Activated CD8-positive, alpha-beta memory T cell treated with anti-CD3 and anti-CD28 coated beads, Interleukin-2, amount 10 ng/mL, durations not matched to agents 7 days and 5 days (primary cell): ENCODE measurements at regions not wholly inside any gene's neighbourhood (a gene's known extent, or its start where the extent isn't known, plus 50 kb on each side); places are given as distances from the start of the nearest gene placed in this dataset.

Source experiments
- ATAC-seq: fragments of 150-1000 bp; cut with Tn5 transposase; one replicate; pipeline ENCODE4 v1.10.0; 2021; ENCODE audit warnings: moderate library complexity
- CTCF ChIA-PET: fragments of 350-600 bp; sonication (Branson Sonifier 250); formaldehyde crosslinking; loops from one replicate; lab custom pipeline; 2021; ENCODE audit warnings: antibody characterized with exemption; lab: Charles Lee
- DNase-seq: peaks from one replicate; pipeline ENCODE4 v3.0.0-alpha.2; 2020
- H3K27ac Mint-ChIP-seq: one replicate; pipeline ENCODE4 v1.8.0; 2021; ENCODE audit warnings: mild to moderate bottlenecking, mixed read lengths
- H3K27me3 Mint-ChIP-seq: one replicate; pipeline ENCODE4 v1.8.0; 2021; ENCODE audit warnings: mixed read lengths
- H3K36me3 Mint-ChIP-seq: one replicate; pipeline ENCODE4 v1.8.0; 2021; ENCODE audit warnings: mild to moderate bottlenecking, mixed read lengths
- H3K4me1 Mint-ChIP-seq: one replicate; pipeline ENCODE4 v1.8.0; 2021; ENCODE audit warnings: mixed read lengths
- H3K4me3 Mint-ChIP-seq: one replicate; pipeline ENCODE4 v1.8.0; 2021; ENCODE audit warnings: mild to moderate bottlenecking, moderate library complexity, mixed read lengths
- H3K9me3 Mint-ChIP-seq: one replicate; pipeline ENCODE4 v1.8.0; 2022; ENCODE audit warnings: low read depth, mixed read lengths

GRCh38 chr12:107351109-107351508, 257.8 kb upstream of the CRY1 start:
- Mint-ChIP-seq H3K27ac (no peak overlapping the region), H3K36me3 (peaks cover 6% of the 10 kb centered on the region), H3K9me3 (peaks cover 7% of the 10 kb centered on the region), H3K27me3 (peaks cover 5% of the 10 kb centered on the region), H3K4me1 (peaks cover 24% of the 10 kb centered on the region), H3K4me3 (no peak overlapping the region)
- DNase-seq = no peak
- no peak for ATAC-seq
- CTCF ChIA-PET = no interaction called here

- Mint-ChIP-seq H3K4me1 (peaks cover 30% of the 10 kb centered on the region), H3K27ac (no peak overlapping the region), H3K36me3 (peaks cover 6% of the 10 kb centered on the region), H3K4me3 (no peak overlapping the region), H3K9me3 (peaks cover 7% of the 10 kb centered on the region), H3K27me3 (peaks cover 5% of the 10 kb centered on the region)
- ATAC-seq (no peak), DNase-seq (no peak)
- CTCF ChIA-PET = no interaction called here
These were observed 258.4 kb upstream of the CRY1 start for GRCh38 chr12:107351713-107352112.

GRCh38 chr12:107352347-107353081, 259.2 kb upstream of the CRY1 start:
- H3K27me3 Mint-ChIP-seq = peaks cover 5% of the 10 kb centered on the region
- no peak for DNase-seq
- no peak overlapping the region for H3K4me3 Mint-ChIP-seq
- peak overlapping the region; percentile 66 for H3K27ac Mint-ChIP-seq
- peaks cover 3% of the 10 kb centered on the region for H3K36me3 Mint-ChIP-seq
- CTCF ChIA-PET = interaction anchor here (0.9 to 1.5 kb wide), 3 partner anchors 10 to 33 kb away, joined by 3 to 4 read pairs (median 4); no protein-coding TSS in a partner anchor
- peaks cover 34% of the 10 kb centered on the region for H3K4me1 Mint-ChIP-seq
- peaks cover 3% of the 10 kb centered on the region for H3K9me3 Mint-ChIP-seq
- ATAC-seq = peak; percentile 59

GRCh38 chr12:107353312-107353711, 260.0 kb upstream of the CRY1 start:
- no peak for ATAC-seq
- Mint-ChIP-seq H3K4me1 (peaks cover 38% of the 10 kb centered on the region), H3K36me3 (peaks cover 2% of the 10 kb centered on the region), H3K9me3 (no peaks in the 10 kb centered on the region), H3K27me3 (peaks cover 3% of the 10 kb centered on the region), H3K4me3 (no peak overlapping the region), H3K27ac (no peak overlapping the region)
- CTCF ChIA-PET = interaction anchor here (0.9 to 1.5 kb wide), 3 partner anchors 9 to 34 kb away, joined by 3 to 4 read pairs (median 4); no protein-coding TSS in a partner anchor
- no peak for DNase-seq

DNA sequence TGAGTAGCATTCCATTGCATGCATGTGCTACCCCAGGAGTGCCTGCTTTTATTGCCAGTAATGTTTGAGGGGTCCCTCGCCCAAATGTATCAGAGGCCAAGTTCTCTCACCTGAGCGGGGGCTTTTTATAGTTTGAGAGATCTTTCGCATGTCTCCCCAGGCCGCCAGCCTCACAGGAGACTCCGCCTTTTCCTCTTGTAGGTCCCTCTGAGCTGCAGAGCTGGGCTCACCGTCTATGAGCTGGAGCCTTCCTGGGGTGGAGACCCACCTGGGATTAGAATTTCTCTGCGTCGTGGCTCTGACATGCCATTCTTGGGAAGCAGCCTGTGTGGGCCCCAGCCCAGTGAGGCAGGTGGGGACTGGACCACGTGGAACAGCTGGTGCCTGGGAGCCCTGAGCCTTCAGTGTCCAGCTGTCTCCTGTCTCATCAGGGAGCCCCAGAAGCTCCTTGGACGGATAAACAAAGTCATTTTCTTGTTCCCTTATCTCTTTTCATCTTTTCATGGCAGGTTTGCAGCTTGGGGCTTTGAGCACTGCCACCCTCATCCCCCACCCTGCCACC, 261.7 kb upstream of the CRY1 start:
- no peak overlapping the region for H3K27ac Mint-ChIP-seq
- no peak overlapping the region for H3K4me3 Mint-ChIP-seq
- peaks cover 50% of the 10 kb centered on the region for H3K4me1 Mint-ChIP-seq
- H3K36me3 Mint-ChIP-seq = peaks cover 2% of the 10 kb centered on the region
- H3K27me3 Mint-ChIP-seq = peaks cover 2% of the 10 kb centered on the region
- DNase-seq = no peak
- ATAC-seq = no peak
- H3K9me3 Mint-ChIP-seq = no peaks in the 10 kb centered on the region
- CTCF ChIA-PET = interaction anchor here (1.2 to 1.9 kb wide), 3 partner anchors 13 to 47 kb away, joined by 3 to 6 read pairs (median 5); no protein-coding TSS in a partner anchor

DNA sequence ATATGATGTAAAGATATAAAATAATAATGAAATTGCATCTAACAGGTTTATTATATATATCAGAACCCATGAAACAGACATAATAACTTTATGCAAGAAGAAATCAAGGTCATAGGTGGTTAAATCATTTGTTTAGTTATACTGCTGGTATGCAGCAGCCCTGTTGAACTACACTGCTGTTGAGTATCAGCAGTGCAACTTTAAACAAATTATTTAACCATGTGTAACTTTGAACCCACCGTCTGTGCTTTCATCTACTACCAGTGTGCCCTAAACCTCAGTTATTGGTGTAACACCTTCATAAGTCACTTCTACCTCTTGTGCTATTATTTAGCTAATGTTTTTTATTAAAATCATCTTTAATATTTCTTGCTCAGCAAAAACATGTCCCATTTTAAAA, 262.3 kb upstream of the CRY1 start:
- Mint-ChIP-seq H3K4me1 (peaks cover 51% of the 10 kb centered on the region), H3K27ac (no peak overlapping the region), H3K9me3 (no peaks in the 10 kb centered on the region), H3K36me3 (peaks cover 2% of the 10 kb centered on the region), H3K4me3 (no peak overlapping the region), H3K27me3 (peaks cover 2% of the 10 kb centered on the region)
- ATAC-seq = no peak
- DNase-seq = no peak
- CTCF ChIA-PET = interaction anchor here (1.2 to 1.9 kb wide), 4 partner anchors 12 to 46 kb away, joined by 3 to 15 read pairs (median 4); no protein-coding TSS in a partner anchor

DNA sequence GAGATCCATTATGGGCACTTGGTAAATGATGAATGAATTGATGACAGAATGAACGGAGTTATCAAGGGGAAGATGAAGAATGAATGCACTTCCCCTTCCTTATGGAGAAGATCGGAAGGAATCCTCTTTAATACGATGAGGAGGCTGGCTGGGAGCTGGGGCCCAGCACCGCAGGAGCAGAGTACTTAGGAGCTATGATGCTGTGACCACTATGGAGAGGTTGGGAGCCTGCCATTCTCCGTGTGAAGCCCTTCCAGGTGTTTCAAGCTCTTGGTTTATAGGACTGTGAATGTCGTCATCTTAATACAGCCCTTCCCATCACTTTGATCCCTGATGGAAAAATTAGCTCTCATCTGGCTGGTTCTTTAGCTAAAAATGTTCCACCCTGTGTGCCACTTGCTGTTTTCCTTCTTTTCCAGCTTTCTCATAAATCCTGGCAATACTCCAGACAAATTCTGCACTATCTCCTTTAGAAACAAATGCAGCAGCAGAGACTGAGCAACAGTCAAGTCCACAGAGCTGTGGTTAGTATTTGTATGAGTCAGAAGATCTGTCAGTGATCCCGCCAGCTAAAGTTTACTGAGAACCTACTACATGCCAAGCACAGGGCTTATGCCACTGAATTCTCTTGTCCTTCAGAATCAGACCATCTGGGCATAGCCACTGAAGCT, 263.1 kb upstream of the CRY1 start:
- DNase-seq (peak; percentile 45), ATAC-seq (peak; percentile 89)
- peaks cover 2% of the 10 kb centered on the region for H3K27me3 Mint-ChIP-seq
- H3K36me3 Mint-ChIP-seq = peaks cover 2% of the 10 kb centered on the region
- no peaks in the 10 kb centered on the region for H3K9me3 Mint-ChIP-seq
- no peak overlapping the region for H3K27ac Mint-ChIP-seq
- H3K4me3 Mint-ChIP-seq = no peak overlapping the region
- H3K4me1 Mint-ChIP-seq = peaks cover 56% of the 10 kb centered on the region
- CTCF ChIA-PET = interaction anchor here (1.1 to 1.9 kb wide), 8 partner anchors 11 to 254 kb away, joined by 3 to 15 read pairs (median 4); no protein-coding TSS in a partner anchor

GRCh38 chr12:107356937-107357295, 263.6 kb upstream of the CRY1 start:
- Mint-ChIP-seq H3K4me3 (no peak overlapping the region), H3K4me1 (peaks cover 58% of the 10 kb centered on the region), H3K36me3 (peaks cover 2% of the 10 kb centered on the region), H3K27me3 (peaks cover 2% of the 10 kb centered on the region), H3K9me3 (no peaks in the 10 kb centered on the region), H3K27ac (no peak overlapping the region)
- ATAC-seq (no peak), DNase-seq (no peak)
- CTCF ChIA-PET = interaction anchor here (1.0 to 1.9 kb wide), 9 partner anchors 11 to 267 kb away, joined by 3 to 15 read pairs (median 3); no protein-coding TSS in a partner anchor

GRCh38 chr12:107359382-107359781, 266.0 kb upstream of the CRY1 start:
- no peak overlapping the region for H3K27ac Mint-ChIP-seq
- H3K4me3 Mint-ChIP-seq = no peak overlapping the region
- peaks cover 2% of the 10 kb centered on the region for H3K36me3 Mint-ChIP-seq
- ATAC-seq = no peak
- H3K9me3 Mint-ChIP-seq = no peaks in the 10 kb centered on the region
- no peak for DNase-seq
- peaks cover 46% of the 10 kb centered on the region for H3K4me1 Mint-ChIP-seq
- CTCF ChIA-PET = no interaction called here
- H3K27me3 Mint-ChIP-seq = peaks cover 4% of the 10 kb centered on the region

GRCh38 chr12:107360033-107360432, 266.7 kb upstream of the CRY1 start:
- peaks cover 46% of the 10 kb centered on the region for H3K4me1 Mint-ChIP-seq

DNA sequence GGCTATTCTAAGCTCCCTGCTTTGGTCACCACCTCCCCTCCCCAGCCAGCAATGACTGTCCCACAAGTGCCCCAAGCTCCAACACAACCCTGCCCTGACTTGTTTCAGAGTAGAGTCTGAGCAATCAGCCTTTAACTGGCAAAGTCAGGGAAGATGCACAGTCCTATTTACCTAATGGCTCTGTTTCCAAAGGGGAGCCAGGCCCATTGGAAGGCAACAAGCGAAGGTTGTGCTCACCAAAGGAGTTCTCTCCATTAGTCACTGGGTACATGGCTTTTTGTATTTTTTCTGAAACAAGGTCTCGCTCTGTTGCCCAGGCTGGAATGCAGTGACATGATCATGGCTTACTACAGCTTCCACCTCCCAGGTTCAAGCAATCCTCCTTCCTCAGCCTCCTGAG, 267.1 kb upstream of the CRY1 start:
- no peak for ATAC-seq
- CTCF ChIA-PET = interaction anchor here (1.2 kb wide), 1 partner anchor 13 kb away, joined by 3 read pairs; no protein-coding TSS in a partner anchor

More at GRCh38 chr12:107360033-107360432, 266.7 kb upstream of the CRY1 start:
- ATAC-seq (no peak), DNase-seq (no peak)
- peaks cover 2% of the 10 kb centered on the region for H3K36me3 Mint-ChIP-seq
- no peak overlapping the region for H3K27ac Mint-ChIP-seq
- no peaks in the 10 kb centered on the region for H3K9me3 Mint-ChIP-seq
- CTCF ChIA-PET = interaction anchor here (1.2 kb wide), 1 partner anchor 13 kb away, joined by 3 read pairs; no protein-coding TSS in a partner anchor
- peaks cover 4% of the 10 kb centered on the region for H3K27me3 Mint-ChIP-seq
- H3K4me3 Mint-ChIP-seq = no peak overlapping the region

DNA sequence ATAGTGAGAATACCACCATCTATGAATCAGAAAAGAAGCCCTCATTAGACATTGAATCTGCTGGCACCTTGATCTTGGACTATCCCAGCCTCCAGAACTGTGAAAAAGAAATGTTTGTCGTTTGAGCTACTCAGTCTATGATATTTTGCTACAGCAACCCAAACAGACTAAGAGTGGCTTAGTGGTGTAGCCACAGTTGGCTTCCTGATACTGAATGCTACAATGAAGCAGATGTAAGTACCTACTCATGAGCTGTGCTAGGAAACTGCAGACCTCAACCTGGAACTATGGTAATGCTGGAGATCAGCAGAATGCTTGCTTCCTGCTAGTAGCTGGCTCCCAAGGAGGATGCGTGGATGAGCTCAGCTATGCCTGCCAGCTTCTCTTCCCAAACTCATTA, 268.6 kb upstream of the CRY1 start:
- no peak overlapping the region for H3K27ac Mint-ChIP-seq
- DNase-seq = peak; percentile 53
- H3K36me3 Mint-ChIP-seq = peaks cover 2% of the 10 kb centered on the region
- H3K9me3 Mint-ChIP-seq = no peaks in the 10 kb centered on the region
- CTCF ChIA-PET = interaction anchor here (0.9 to 2.3 kb wide), 5 partner anchors 9 to 42 kb away, joined by 3 to 7 read pairs (median 5); no protein-coding TSS in a partner anchor
- peaks cover 4% of the 10 kb centered on the region for H3K27me3 Mint-ChIP-seq
- H3K4me3 Mint-ChIP-seq = no peak overlapping the region
- peaks cover 40% of the 10 kb centered on the region for H3K4me1 Mint-ChIP-seq
- peak; percentile 63 for ATAC-seq

More for the DNA sequence above, 267.1 kb upstream of the CRY1 start:
- peaks cover 2% of the 10 kb centered on the region for H3K36me3 Mint-ChIP-seq
- H3K27ac Mint-ChIP-seq = no peak overlapping the region
- DNase-seq = no peak
- H3K4me1 Mint-ChIP-seq = peaks cover 46% of the 10 kb centered on the region
- peaks cover 4% of the 10 kb centered on the region for H3K27me3 Mint-ChIP-seq
- no peaks in the 10 kb centered on the region for H3K9me3 Mint-ChIP-seq
- H3K4me3 Mint-ChIP-seq = no peak overlapping the region

GRCh38 chr12:107362960-107363359, 269.6 kb upstream of the CRY1 start:
- peaks cover 37% of the 10 kb centered on the region for H3K4me1 Mint-ChIP-seq
- peaks cover 2% of the 10 kb centered on the region for H3K36me3 Mint-ChIP-seq
- DNase-seq (no peak), ATAC-seq (no peak)
- H3K27me3 Mint-ChIP-seq = peaks cover 4% of the 10 kb centered on the region
- no peak overlapping the region for H3K27ac Mint-ChIP-seq
- CTCF ChIA-PET = interaction anchor here (0.9 to 2.3 kb wide), 5 partner anchors 10 to 43 kb away, joined by 3 to 7 read pairs (median 5); no protein-coding TSS in a partner anchor
- H3K4me3 Mint-ChIP-seq = no peak overlapping the region
- no peaks in the 10 kb centered on the region for H3K9me3 Mint-ChIP-seq
